ENCODE measurements at regions not wholly inside any gene's neighbourhood (a gene's known extent, or its start where the extent isn't known, plus 50 kb on each side); places are given as distances from the start of the nearest gene placed in this dataset.

GRCh38 chrX:39456894-39457604 lies 640.7 kb downstream of the BCOR start:
- DNase-seq (ENCODE audit: low spot score), result no peak
- no peaks in the 10 kb centered on the region for H3K27me3 ChIP-seq (ENCODE audit: control insufficient read depth in 4 of 4, insufficient read depth in 4 of 4, low read length in 3 of 4)
- no peaks in the 10 kb centered on the region for H3K9me3 ChIP-seq (ENCODE audit: control insufficient read depth in 4 of 4, low read length in 3 of 4)
- no peak overlapping the region for H3K9ac ChIP-seq (ENCODE audit: low read depth in 1 of 2, low read length in 2 of 2)
- no peak overlapping the region for H3K4me3 ChIP-seq (ENCODE audit: low read depth in 1 of 3, low read length in 3 of 3)
- H3K4me1 ChIP-seq (ENCODE audit: control insufficient read depth in 4 of 4, insufficient read depth in 4 of 4, low read length in 3 of 4), result no peaks in the 10 kb centered on the region
- WGBS, result 70% methylated on average over 3 of the region's 3 CpGs
- TF ChIP-seq ZBTB33 (IDR thresholded peaks at IDR 0.05) (no peak), HNF4A (conservative IDR thresholded peaks at IDR 0.05) (no peak), FOXA2 (IDR thresholded peaks at IDR 0.05) (no peak), TAF1 (conservative IDR thresholded peaks at IDR 0.05) (no peak), ATF3 (IDR thresholded peaks at IDR 0.05) (no peak), JUND (IDR thresholded peaks at IDR 0.05) (no peak), YY1 (IDR thresholded peaks at IDR 0.05) (no peak), EGR1 (IDR thresholded peaks at IDR 0.05; ENCODE audit: low read depth in 2 of 2) (no peak), SP1 (IDR thresholded peaks at IDR 0.05) (no peak), MAX (IDR thresholded peaks at IDR 0.05) (no peak)
- no peaks in the 10 kb centered on the region for H3K36me3 ChIP-seq (ENCODE audit: control insufficient read depth in 4 of 4, insufficient read depth in 3 of 4, low read depth in 1 of 4, low read length in 3 of 4)
- H3K27ac ChIP-seq (ENCODE audit: low read depth in 1 of 2, low read length in 2 of 2), result no peak overlapping the region

GRCh38 chrX:39458779-39459178 lies 639.0 kb downstream of the BCOR start:
- Histone ChIP-seq H3K27ac (ENCODE audit: low read depth in 1 of 2, low read length in 2 of 2) (no peak overlapping the region), H3K9ac (ENCODE audit: low read depth in 1 of 2, low read length in 2 of 2) (no peak overlapping the region), H3K27me3 (ENCODE audit: control insufficient read depth in 4 of 4, insufficient read depth in 4 of 4, low read length in 3 of 4) (no peaks in the 10 kb centered on the region), H3K4me3 (ENCODE audit: low read depth in 1 of 3, low read length in 3 of 3) (no peak overlapping the region), H3K4me1 (ENCODE audit: control insufficient read depth in 4 of 4, insufficient read depth in 4 of 4, low read length in 3 of 4) (no peaks in the 10 kb centered on the region), H3K36me3 (ENCODE audit: control insufficient read depth in 4 of 4, insufficient read depth in 3 of 4, low read depth in 1 of 4, low read length in 3 of 4) (no peaks in the 10 kb centered on the region), H3K9me3 (ENCODE audit: control insufficient read depth in 4 of 4, low read length in 3 of 4) (no peaks in the 10 kb centered on the region)
- 94% methylated on average over 5 of the region's 5 CpGs for WGBS
- DNase-seq (ENCODE audit: low spot score), result no peak
- TF ChIP-seq GABPA (IDR thresholded peaks at IDR 0.05 in 1 of 2, conservative IDR thresholded peaks at IDR 0.05 in 1 of 2) (no peak), EGR1 (IDR thresholded peaks at IDR 0.05; ENCODE audit: low read depth in 2 of 2) (no peak), YY1 (IDR thresholded peaks at IDR 0.05) (no peak), FOXA2 (IDR thresholded peaks at IDR 0.05) (no peak), RAD21 (IDR thresholded peaks at IDR 0.05) (no peak), SP1 (IDR thresholded peaks at IDR 0.05) (no peak), TAF1 (conservative IDR thresholded peaks at IDR 0.05) (no peak), ZBTB33 (IDR thresholded peaks at IDR 0.05) (no peak), JUND (IDR thresholded peaks at IDR 0.05) (no peak), MAX (IDR thresholded peaks at IDR 0.05) (no peak), RXRA (IDR thresholded peaks at IDR 0.05) (no peak)
